Sigmoid colon (tissue), 6 donors: ENCODE measurements at regions not wholly inside any gene's neighbourhood (a gene's known extent, or its start where the extent isn't known, plus 50 kb on each side); places are given as distances from the start of the nearest gene placed in this dataset.

ENCODE experiments used
- DNase-seq: peaks from one replicate; pipeline ENCODE4 v3.0.0-alpha.2; 2019
- H3K27ac ChIP-seq, 4 donors: fragments of 200-600 bp; sonication (generic); one replicate each; pipeline ENCODE4 v1.5.1; 2016 to 2019; ENCODE audit warnings: mild to moderate bottlenecking in 1 of 4
- H3K27me3 ChIP-seq, 3 donors: fragments of 200-600 bp; sonication (generic); one replicate each; pipeline ENCODE4 v1.5.1; 2019; ENCODE audit warnings: mild to moderate bottlenecking in 1 of 3
- H3K36me3 ChIP-seq, 4 donors: fragments of 200-600 bp; sonication (generic); one replicate each; pipeline ENCODE4 v1.5.1; 2016 to 2019
- H3K4me1 ChIP-seq, 4 donors: fragments of 200-600 bp; sonication (generic); one replicate each; pipeline ENCODE4 v1.5.1; 2017 to 2019
- H3K4me3 ChIP-seq, 4 donors: fragments of 200-600 bp; sonication (generic); one replicate each; pipeline ENCODE4 v1.5.1; 2017 to 2019; ENCODE audit warnings: mild to moderate bottlenecking in 2 of 4, moderate library complexity in 1 of 4
- H3K9me3 ChIP-seq, 4 donors: fragments of 200-600 bp in 3 of 4; sonication (generic) in 3 of 4; one replicate each; pipeline versions ENCODE4 v1.5.1 to v1.6.1; 2013 to 2019
- CTCF ChIP-seq, 4 experiments: fragments of 450-650 bp in 3 of 4; fragments of 200-600 bp in 1 of 4; IDR thresholded peaks; one replicate each; pipeline ENCODE4 v1.5.1; 2016 to 2019; ENCODE audit warnings: antibody characterized with exemption in 4 of 4, mild to moderate bottlenecking in 3 of 4, moderate library complexity in 2 of 4
- EP300 ChIP-seq, 4 donors: sonication (generic); formaldehyde crosslinking; IDR thresholded peaks; one replicate each; pipeline ENCODE4 v1.6.1; 2017; ENCODE audit warnings: antibody characterized with exemption in 4 of 4
- POLR2A ChIP-seq, 2 donors: fragments of 450-650 bp; IDR thresholded peaks; one replicate each; pipeline ENCODE4 v1.6.1; 2016; ENCODE audit warnings: antibody characterized with exemption in 2 of 2, mild to moderate bottlenecking in 2 of 2, moderate library complexity in 2 of 2
- POLR2AphosphoS5 ChIP-seq, 4 donors: sonication (generic); formaldehyde crosslinking; IDR thresholded peaks; one replicate each; pipeline ENCODE4 v1.6.1; 2017; ENCODE audit warnings: antibody characterized with exemption in 4 of 4
- WGBS, 2 donors: extraction: QIAGEN DNeasy Blood & Tissue Kit; methylation state at CpG; one replicate each; pipeline ENCODE4 v1.1.7; 2013; 5-methylcytosine and 5-hydroxymethylcytosine counted together
- intact Hi-C: fragments of 100-400 bp; cut with DNase I; formaldehyde crosslinking; loops from one replicate; pipeline ENCODE4 v1.15.1; 2023
- donor health status: healthy with polysubstance abuse.
- donor health status: healthy.

- Histone ChIP-seq H3K36me3 (no peaks in the 10 kb centered on the region), H3K4me1 (no peaks in the 10 kb centered on the region), H3K27me3 (no peaks in the 10 kb centered on the region), H3K27ac (no peak overlapping the region), H3K4me3 (no peak overlapping the region), H3K9me3 (no peaks in the 10 kb centered on the region)
- intact Hi-C loops, result no loop called here
- no peak for DNase-seq
- TF ChIP-seq POLR2A (IDR thresholded peaks at IDR 0.05), result no peak
- TF ChIP-seq CTCF (IDR thresholded peaks at IDR 0.05), result no peak
- TF ChIP-seq EP300 (IDR thresholded peaks at IDR 0.05), result no peak
- 70 to 83% methylated on average over 1 of the region's 1 CpG for WGBS, 2 donors
Measured at GRCh38 chr18:51316677-51317076, 119.2 kb upstream of the MEX3C start.

- no peaks in the 10 kb centered on the region for H3K36me3 ChIP-seq
- no peaks in the 10 kb centered on the region for H3K9me3 ChIP-seq
- WGBS, 2 donors, result 35 to 51% methylated on average over 1 of the region's 1 CpG
Measured at GRCh38 chr18:51321696-51322095, 124.2 kb upstream of the MEX3C start.

GRCh38 chr18:51323961-51324360, 126.5 kb upstream of the MEX3C start:
- WGBS, 2 donors, result 66 to 67% methylated on average over 4 of the region's 4 CpGs

More at GRCh38 chr18:51321696-51322095, 124.2 kb upstream of the MEX3C start:
- H3K27me3 ChIP-seq, result no peaks in the 10 kb centered on the region
- intact Hi-C loops, result no loop called here
- H3K27ac ChIP-seq, result no peak overlapping the region
- no peak for DNase-seq
- H3K4me3 ChIP-seq, result no peak overlapping the region
- H3K4me1 ChIP-seq, result no peaks in the 10 kb centered on the region
- TF ChIP-seq POLR2A (IDR thresholded peaks at IDR 0.05) (no peak), POLR2AphosphoS5 (IDR thresholded peaks at IDR 0.05) (no peak), CTCF (IDR thresholded peaks at IDR 0.05) (no peak), EP300 (IDR thresholded peaks at IDR 0.05) (no peak)

GRCh38 chr18:51330148-51330547, 132.7 kb upstream of the MEX3C start:
- intact Hi-C loops, result no loop called here

More at GRCh38 chr18:51323961-51324360, 126.5 kb upstream of the MEX3C start:
- Histone ChIP-seq H3K27me3 (no peaks in the 10 kb centered on the region), H3K9me3 (no peaks in the 10 kb centered on the region), H3K27ac (no peak overlapping the region), H3K4me1 (no peaks in the 10 kb centered on the region), H3K4me3 (no peak overlapping the region), H3K36me3 (no peaks in the 10 kb centered on the region)
- DNase-seq, result no peak
- TF ChIP-seq CTCF (IDR thresholded peaks at IDR 0.05) (no peak), EP300 (IDR thresholded peaks at IDR 0.05) (no peak), POLR2AphosphoS5 (IDR thresholded peaks at IDR 0.05) (no peak), POLR2A (IDR thresholded peaks at IDR 0.05) (no peak)
- intact Hi-C loops, result no loop called here

GRCh38 chr18:51330739-51331138, 133.3 kb upstream of the MEX3C start:
- intact Hi-C loops, result no loop called here
- Histone ChIP-seq H3K27me3 (no peaks in the 10 kb centered on the region), H3K4me1 (no peaks in the 10 kb centered on the region), H3K9me3 (no peaks in the 10 kb centered on the region), H3K36me3 (no peaks in the 10 kb centered on the region), H3K27ac (no peak overlapping the region), H3K4me3 (no peak overlapping the region)
- no peak for DNase-seq
- WGBS, 2 donors, result 30 to 51% methylated on average over 5 of the region's 5 CpGs
- TF ChIP-seq POLR2AphosphoS5 (IDR thresholded peaks at IDR 0.05) (no peak), EP300 (IDR thresholded peaks at IDR 0.05) (no peak), POLR2A (IDR thresholded peaks at IDR 0.05) (no peak), CTCF (IDR thresholded peaks at IDR 0.05) (no peak)

More at GRCh38 chr18:51330148-51330547, 132.7 kb upstream of the MEX3C start:
- H3K27ac ChIP-seq, result no peak overlapping the region
- H3K9me3 ChIP-seq, result no peaks in the 10 kb centered on the region
- H3K27me3 ChIP-seq, result no peaks in the 10 kb centered on the region
- WGBS, 2 donors, result 59 to 61% methylated on average over 4 of the region's 4 CpGs
- no peak for DNase-seq
- H3K36me3 ChIP-seq, result no peaks in the 10 kb centered on the region
- no peak for TF ChIP-seq POLR2A (IDR thresholded peaks at IDR 0.05)
- no peaks in the 10 kb centered on the region for H3K4me1 ChIP-seq
- H3K4me3 ChIP-seq, result no peak overlapping the region
